Keratinocyte (primary cell): ENCODE measurements at regions not wholly inside any gene's neighbourhood (a gene's known extent, or its start where the extent isn't known, plus 50 kb on each side); places are given as distances from the start of the nearest gene placed in this dataset.

Experiments
- DNase-seq: peaks from one replicate; pipeline ENCODE4 v3.0.0-alpha.2; 2011; ENCODE audit warnings: low read depth, missing footprints, low spot score
- FAIRE-seq: peaks from 2 replicates; lab custom pipeline; 2011; peaks lifted over from hg19 to GRCh38; lab: Jason Lieb, UNC
- H2AFZ ChIP-seq: 2 replicates; pipeline ENCODE4 v1.6.0; 2012; ENCODE audit warnings: low read length, control low read depth, inconsistent platforms; ENCODE audit not compliant: control insufficient read depth
- H3K27ac ChIP-seq: 2 replicates; pipeline ENCODE4 v1.5.1; 2011; ENCODE audit warnings: low read length; ENCODE audit not compliant: control insufficient read depth, insufficient read depth
- H3K27me3 ChIP-seq: 3 replicates; pipeline ENCODE4 v1.6.0; 2011; ENCODE audit warnings: low read length; ENCODE audit not compliant: control insufficient read depth, insufficient read depth; ENCODE audit errors: extremely low read depth
- H3K36me3 ChIP-seq, 2 experiments: 2 replicates in 1 of 2; 3 replicates in 1 of 2; pipeline ENCODE4 v1.5.1; 2011; ENCODE audit warnings: low read length in 2 of 2, mild to moderate bottlenecking in 1 of 2; ENCODE audit not compliant: control insufficient read depth in 2 of 2, insufficient read depth in 2 of 2; ENCODE audit errors: extremely low read depth in 1 of 2
- H3K4me1 ChIP-seq: 3 replicates; pipeline ENCODE4 v1.5.1; 2011; ENCODE audit warnings: low read length; ENCODE audit not compliant: control insufficient read depth, insufficient read depth; ENCODE audit errors: extremely low read depth
- H3K4me2 ChIP-seq: 3 replicates; pipeline ENCODE4 v1.6.0; 2011; ENCODE audit warnings: low read depth, low read length; ENCODE audit not compliant: control insufficient read depth, insufficient read depth; ENCODE audit errors: extremely low read depth
- H3K4me3 ChIP-seq, 3 experiments: fragments of 200-600 bp in 1 of 3; sonication (generic) in 1 of 3; 2 replicates in 2 of 3; 3 replicates in 1 of 3; pipeline ENCODE4 v1.5.1; 2011 to 2016; ENCODE audit warnings: low read length in 3 of 3, mild to moderate bottlenecking in 3 of 3, control low read depth in 2 of 3, inconsistent platforms in 1 of 3, low read depth in 1 of 3, mixed read lengths in 1 of 3, mixed run types in 1 of 3, moderate library complexity in 1 of 3; ENCODE audit not compliant: control insufficient read depth in 2 of 3, insufficient read depth in 2 of 3; ENCODE audit errors: extremely low read depth in 1 of 3
- H3K79me2 ChIP-seq: 2 replicates; pipeline ENCODE4 v1.6.0; 2012; ENCODE audit warnings: low read length; ENCODE audit not compliant: control insufficient read depth, insufficient read depth
- H3K9ac ChIP-seq: 3 replicates; pipeline ENCODE4 v1.6.0; 2011; ENCODE audit warnings: low read length; ENCODE audit not compliant: control insufficient read depth, insufficient read depth; ENCODE audit errors: extremely low read depth
- H3K9me1 ChIP-seq: 3 replicates; pipeline ENCODE4 v1.6.0; 2011; ENCODE audit warnings: low read length; ENCODE audit not compliant: control insufficient read depth, insufficient read depth; ENCODE audit errors: extremely low read depth
- H3K9me3 ChIP-seq: 2 replicates; pipeline ENCODE4 v1.5.1; 2012; ENCODE audit warnings: low read depth, low read length; ENCODE audit not compliant: control insufficient read depth
- H4K20me1 ChIP-seq: 3 replicates; pipeline ENCODE4 v1.6.0; 2011; ENCODE audit warnings: low read length; ENCODE audit not compliant: control insufficient read depth, insufficient read depth; ENCODE audit errors: extremely low read depth
- EZH2 ChIP-seq: IDR thresholded peaks from one replicate; pipeline ENCODE4 v1.6.1; 2012; ENCODE audit warnings: inconsistent platforms, mild to moderate bottlenecking, low read length, moderate library complexity
- dilution Hi-C: fragments of 300-500 bp; cut with MboI; formaldehyde crosslinking; loops from one replicate; pipeline ENCODE4 v1.7.0; 2020; ENCODE audit warnings: low sequenced_read_pairs; ENCODE audit not compliant: extremely low pct_ligation_motif_present
- TF ChIP-seq, protein P1 (sequence below), 3 experiments: IDR thresholded peaks in 1 of 3; conservative IDR thresholded peaks in 1 of 3; optimal IDR thresholded peaks in 1 of 3; 2 replicates in 2 of 3; 3 replicates in 1 of 3; pipeline versions ENCODE3 to v1.5.1; 2011; ENCODE audit warnings: low read length in 3 of 3, mild to moderate bottlenecking in 3 of 3, moderate library complexity in 2 of 3, control low read depth in 1 of 3, inconsistent platforms in 1 of 3; ENCODE audit not compliant: insufficient read depth in 2 of 3; ENCODE audit errors: extremely low read depth in 1 of 3

DNA sequence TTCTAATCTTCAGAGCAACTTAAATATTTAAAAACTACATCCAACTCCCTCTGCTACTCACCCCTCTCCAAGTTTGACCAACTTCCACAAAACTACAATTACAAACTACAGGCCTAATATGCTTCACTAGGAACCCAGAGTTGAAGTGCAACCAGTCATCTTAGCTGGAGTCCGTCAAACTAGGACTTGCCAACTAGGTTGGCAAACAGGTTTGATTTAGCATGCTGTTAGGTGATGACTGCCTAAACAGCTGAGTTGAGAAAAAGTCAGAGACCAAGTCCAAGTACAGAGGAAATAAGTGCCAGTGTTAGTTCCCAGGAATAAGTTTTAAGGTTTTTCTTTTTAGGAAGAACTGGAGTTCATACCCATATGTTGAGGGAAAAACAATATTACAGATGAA, 1109.0 kb downstream of the TUSC7 start:
- no peak overlapping the region for H2AFZ ChIP-seq
- no peak overlapping the region for H3K9ac ChIP-seq
- DNase-seq (no peak), FAIRE-seq (no peak)
- dilution Hi-C loops: no loop called here
- no peaks in the 10 kb centered on the region for H3K79me2 ChIP-seq
- H3K4me1 ChIP-seq: no peaks in the 10 kb centered on the region
- H3K9me3 ChIP-seq: no peaks in the 10 kb centered on the region
- H3K9me1 ChIP-seq: no peaks in the 10 kb centered on the region
- no peak overlapping the region for H3K4me2 ChIP-seq
- H3K36me3 ChIP-seq: no peaks in the 10 kb centered on the region
- H4K20me1 ChIP-seq: no peaks in the 10 kb centered on the region
- TF ChIP-seq, protein P1, sequence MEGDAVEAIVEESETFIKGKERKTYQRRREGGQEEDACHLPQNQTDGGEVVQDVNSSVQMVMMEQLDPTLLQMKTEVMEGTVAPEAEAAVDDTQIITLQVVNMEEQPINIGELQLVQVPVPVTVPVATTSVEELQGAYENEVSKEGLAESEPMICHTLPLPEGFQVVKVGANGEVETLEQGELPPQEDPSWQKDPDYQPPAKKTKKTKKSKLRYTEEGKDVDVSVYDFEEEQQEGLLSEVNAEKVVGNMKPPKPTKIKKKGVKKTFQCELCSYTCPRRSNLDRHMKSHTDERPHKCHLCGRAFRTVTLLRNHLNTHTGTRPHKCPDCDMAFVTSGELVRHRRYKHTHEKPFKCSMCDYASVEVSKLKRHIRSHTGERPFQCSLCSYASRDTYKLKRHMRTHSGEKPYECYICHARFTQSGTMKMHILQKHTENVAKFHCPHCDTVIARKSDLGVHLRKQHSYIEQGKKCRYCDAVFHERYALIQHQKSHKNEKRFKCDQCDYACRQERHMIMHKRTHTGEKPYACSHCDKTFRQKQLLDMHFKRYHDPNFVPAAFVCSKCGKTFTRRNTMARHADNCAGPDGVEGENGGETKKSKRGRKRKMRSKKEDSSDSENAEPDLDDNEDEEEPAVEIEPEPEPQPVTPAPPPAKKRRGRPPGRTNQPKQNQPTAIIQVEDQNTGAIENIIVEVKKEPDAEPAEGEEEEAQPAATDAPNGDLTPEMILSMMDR (optimal IDR thresholded peaks at IDR 0.05 in 1 of 3, IDR thresholded peaks at IDR 0.05 in 1 of 3, conservative IDR thresholded peaks at IDR 0.05 in 1 of 3; ENCODE audit: extremely low read depth in 1 of 3, insufficient read depth in 2 of 3, low read length in 3 of 3): no peak
- no peak overlapping the region for H3K27ac ChIP-seq
- H3K4me3 ChIP-seq: no peak overlapping the region
- no peaks in the 10 kb centered on the region for H3K27me3 ChIP-seq

- H3K4me2 ChIP-seq: no peak overlapping the region
- no peak for FAIRE-seq
Observed at GRCh38 chr3:117820658-117821299, 1111.2 kb downstream of the TUSC7 start.

GRCh38 chr3:117822416-117822815, 1112.8 kb downstream of the TUSC7 start:
- no peaks in the 10 kb centered on the region for H4K20me1 ChIP-seq
- no peak overlapping the region for H2AFZ ChIP-seq
- H3K4me2 ChIP-seq: no peak overlapping the region
- no peak overlapping the region for H3K27ac ChIP-seq
- H3K36me3 ChIP-seq: no peaks in the 10 kb centered on the region
- H3K4me3 ChIP-seq: no peak overlapping the region
- DNase-seq (no peak), FAIRE-seq (no peak)
- H3K27me3 ChIP-seq: no peaks in the 10 kb centered on the region
- no peaks in the 10 kb centered on the region for H3K9me3 ChIP-seq
- no peak overlapping the region for H3K9ac ChIP-seq
- H3K9me1 ChIP-seq: no peaks in the 10 kb centered on the region
- dilution Hi-C loops: no loop called here
- H3K4me1 ChIP-seq: no peaks in the 10 kb centered on the region
- TF ChIP-seq, protein P1 (optimal IDR thresholded peaks at IDR 0.05 in 1 of 3, IDR thresholded peaks at IDR 0.05 in 1 of 3, conservative IDR thresholded peaks at IDR 0.05 in 1 of 3; ENCODE audit: extremely low read depth in 1 of 3, insufficient read depth in 2 of 3, low read length in 3 of 3): no peak
- no peak for TF ChIP-seq EZH2
- no peaks in the 10 kb centered on the region for H3K79me2 ChIP-seq

More at GRCh38 chr3:117820658-117821299, 1111.2 kb downstream of the TUSC7 start:
- dilution Hi-C loops: no loop called here
- H4K20me1 ChIP-seq: no peaks in the 10 kb centered on the region
- H3K9ac ChIP-seq: no peak overlapping the region
- no peaks in the 10 kb centered on the region for H3K9me3 ChIP-seq
- H3K4me3 ChIP-seq: no peak overlapping the region
- no peak overlapping the region for H2AFZ ChIP-seq
- no peaks in the 10 kb centered on the region for H3K79me2 ChIP-seq
- no peaks in the 10 kb centered on the region for H3K27me3 ChIP-seq
- H3K27ac ChIP-seq: no peak overlapping the region
- DNase-seq: no peak
- no peaks in the 10 kb centered on the region for H3K4me1 ChIP-seq
- H3K9me1 ChIP-seq: no peaks in the 10 kb centered on the region
- no peak for TF ChIP-seq EZH2
- H3K36me3 ChIP-seq: no peaks in the 10 kb centered on the region
